Mesenchymal stem cell (in vitro differentiated cells and primary cell): ENCODE measurements at regions not wholly inside any gene's neighbourhood (a gene's known extent, or its start where the extent isn't known, plus 50 kb on each side); places are given as distances from the start of the nearest gene placed in this dataset.

Experiments used
- DNase-seq: peaks from one replicate; pipeline ENCODE4 v3.0.0-alpha.2; 2013
- H2AFZ ChIP-seq: one replicate; pipeline ENCODE4 v1.6.1; 2013; ENCODE audit warnings: low read depth, mild to moderate bottlenecking, control low read depth, inconsistent platforms, low read length, moderate library complexity
- H2AK5ac ChIP-seq: 2 replicates; pipeline ENCODE4 v1.6.1; 2013; ENCODE audit warnings: low read length, moderate library complexity, mild to moderate bottlenecking, inconsistent platforms; ENCODE audit not compliant: severe bottlenecking
- H2BK120ac ChIP-seq: one replicate; pipeline ENCODE4 v1.6.1; 2013; ENCODE audit warnings: low read depth, mild to moderate bottlenecking, inconsistent platforms, low read length, moderate library complexity
- H2BK12ac ChIP-seq, 2 experiments: one replicate each; pipeline ENCODE4 v1.6.1; 2013; ENCODE audit warnings: inconsistent platforms in 2 of 2, low read length in 2 of 2, mild to moderate bottlenecking in 2 of 2, moderate library complexity in 2 of 2, control low read depth in 1 of 2
- H2BK15ac ChIP-seq: one replicate; pipeline ENCODE4 v1.6.1; 2013; ENCODE audit warnings: mild to moderate bottlenecking, low read depth, inconsistent platforms; ENCODE audit not compliant: poor library complexity, severe bottlenecking
- H2BK5ac ChIP-seq: 2 replicates; pipeline ENCODE4 v1.6.1; 2013; ENCODE audit warnings: low read depth, mild to moderate bottlenecking, low read length, control low read depth, inconsistent platforms; ENCODE audit not compliant: poor library complexity, severe bottlenecking
- H3K14ac ChIP-seq, 2 experiments: one replicate each; pipeline ENCODE4 v1.6.1; 2013; ENCODE audit warnings: inconsistent platforms in 2 of 2, low read length in 2 of 2, control low read depth in 1 of 2, mild to moderate bottlenecking in 1 of 2, moderate library complexity in 1 of 2
- H3K18ac ChIP-seq, 2 experiments: one replicate each; pipeline ENCODE4 v1.6.1; 2013; ENCODE audit warnings: inconsistent platforms in 2 of 2, low read length in 2 of 2, control low read depth in 1 of 2, low read depth in 1 of 2, mild to moderate bottlenecking in 1 of 2
- H3K23ac ChIP-seq, 2 experiments: one replicate each; pipeline ENCODE4 v1.6.1; 2013; ENCODE audit warnings: inconsistent platforms in 2 of 2, low read length in 2 of 2, mild to moderate bottlenecking in 2 of 2, moderate library complexity in 2 of 2, control low read depth in 1 of 2
- H3K27ac ChIP-seq: 2 replicates; pipeline ENCODE4 v1.5.1; 2013; ENCODE audit warnings: mild to moderate bottlenecking, moderate library complexity, low read length, control low read depth, inconsistent platforms; ENCODE audit not compliant: poor library complexity, severe bottlenecking
- H3K27me3 ChIP-seq, 2 experiments: 2 replicates each; pipeline versions ENCODE4 v1.6.1 to v1.7.0; 2013; ENCODE audit warnings: low read length in 2 of 2, mild to moderate bottlenecking in 2 of 2, moderate library complexity in 2 of 2, control low read depth in 1 of 2, inconsistent platforms in 1 of 2; ENCODE audit not compliant: control insufficient read depth in 1 of 2, insufficient read depth in 1 of 2
- H3K36me3 ChIP-seq, 2 experiments: 2 replicates each; pipeline versions ENCODE4 v1.6.1 to v1.7.0; 2013; ENCODE audit warnings: low read length in 2 of 2, control low read depth in 1 of 2, inconsistent platforms in 1 of 2, low read depth in 1 of 2, mild to moderate bottlenecking in 1 of 2; ENCODE audit not compliant: insufficient read depth in 2 of 2, control insufficient read depth in 1 of 2
- H3K4ac ChIP-seq, 2 experiments: one replicate each; pipeline ENCODE4 v1.6.1; 2013; ENCODE audit warnings: inconsistent platforms in 2 of 2, low read length in 2 of 2, mild to moderate bottlenecking in 2 of 2, moderate library complexity in 2 of 2, control low read depth in 1 of 2, low read depth in 1 of 2
- H3K4me1 ChIP-seq: 2 replicates; pipeline ENCODE4 v1.6.1; 2013; ENCODE audit warnings: low read depth, low read length, control low read depth; ENCODE audit not compliant: control insufficient read depth, insufficient read depth
- H3K4me2 ChIP-seq: 2 replicates; pipeline ENCODE4 v1.6.1; 2013; ENCODE audit warnings: low read length, mild to moderate bottlenecking, inconsistent platforms; ENCODE audit not compliant: poor library complexity, severe bottlenecking
- H3K4me3 ChIP-seq, 2 experiments: 2 replicates each; pipeline versions ENCODE4 v1.5.1 to v1.7.0; 2013; ENCODE audit warnings: low read length in 2 of 2, mild to moderate bottlenecking in 2 of 2, control low read depth in 1 of 2, low read depth in 1 of 2; ENCODE audit not compliant: insufficient read depth in 1 of 2
- H3K79me1 ChIP-seq: replicated peaks from 2 replicates; pipeline ENCODE4 v1.6.1; 2013; ENCODE audit warnings: mild to moderate bottlenecking, control low read depth, low read length, inconsistent platforms; ENCODE audit not compliant: poor library complexity, severe bottlenecking
- H3K9ac ChIP-seq: 2 replicates; pipeline ENCODE4 v1.7.0; 2013; ENCODE audit warnings: mild to moderate bottlenecking, low read length, moderate library complexity
- H3K9me3 ChIP-seq: 2 replicates; pipeline ENCODE4 v1.7.0; 2013; ENCODE audit warnings: mild to moderate bottlenecking, low read length; ENCODE audit not compliant: control insufficient read depth
- H4K8ac ChIP-seq: one replicate; pipeline ENCODE4 v1.6.1; 2013; ENCODE audit warnings: inconsistent platforms, mild to moderate bottlenecking, low read length, moderate library complexity
- H4K91ac ChIP-seq: one replicate; pipeline ENCODE4 v1.6.1; 2013; ENCODE audit warnings: mild to moderate bottlenecking, low read length, inconsistent platforms
- WGBS: methylation state at CpG from one replicate; pipeline ENCODE4 v1.1.7; 2013; ENCODE audit warnings: mixed read lengths; 5-methylcytosine and 5-hydroxymethylcytosine counted together

DNA sequence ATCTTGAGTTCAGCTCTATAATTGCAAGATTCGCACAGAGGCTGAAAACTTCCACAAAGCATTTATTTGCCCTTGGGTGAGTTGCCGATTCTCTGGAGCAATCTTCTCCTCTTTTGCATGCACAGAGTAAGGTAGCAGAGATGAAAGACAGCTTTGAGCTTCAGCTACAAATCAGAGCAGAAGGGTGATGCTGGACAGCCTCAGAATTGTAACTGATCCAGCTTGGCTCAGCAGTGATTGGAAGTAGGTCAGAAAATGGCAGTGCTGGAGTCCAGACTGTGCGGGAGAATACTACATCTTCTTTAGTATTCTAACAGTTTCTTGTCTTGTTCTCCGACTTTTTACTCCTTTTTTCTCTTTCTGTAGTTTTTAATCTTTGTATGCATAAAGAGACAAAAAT, 55.4 kb upstream of the CDC14C start:
- H3K4ac ChIP-seq, result no peak overlapping the region
- no peak overlapping the region for H3K4me3 ChIP-seq
- peaks cover 0 to 3% of the 10 kb centered on the region in 2 experiments for H3K27me3 ChIP-seq
- H3K27ac ChIP-seq, result no peak overlapping the region
- no peak overlapping the region for H2AK5ac ChIP-seq
- H3K18ac ChIP-seq, result no peak overlapping the region
- no peaks in the 10 kb centered on the region for H3K79me1 ChIP-seq
- no peak overlapping the region for H3K9ac ChIP-seq
- 92% methylated on average over 2 of the region's 4 CpGs for WGBS
- no peak overlapping the region for H4K91ac ChIP-seq
- H3K23ac ChIP-seq, result no peak overlapping the region
- H2BK120ac ChIP-seq, result no peak overlapping the region
- no peak overlapping the region for H3K4me2 ChIP-seq
- no peak overlapping the region for H4K8ac ChIP-seq
- no peaks in the 10 kb centered on the region for H3K4me1 ChIP-seq
- H2BK15ac ChIP-seq, result no peak overlapping the region
- no peaks in the 10 kb centered on the region for H3K36me3 ChIP-seq
- no peaks in the 10 kb centered on the region for H3K9me3 ChIP-seq
- H2BK5ac ChIP-seq, result no peak overlapping the region
- no peak overlapping the region for H2BK12ac ChIP-seq
- DNase-seq, result no peak
- H3K14ac ChIP-seq, result no peak overlapping the region
- H2AFZ ChIP-seq, result no peak overlapping the region

GRCh38 chr7:48872548-48872947, 51.8 kb upstream of the CDC14C start:
- Histone ChIP-seq H3K23ac (no peak overlapping the region), H3K4me3 (no peak overlapping the region), H3K36me3 (no peaks in the 10 kb centered on the region), H3K4ac (no peak overlapping the region), H2BK5ac (no peak overlapping the region), H2AK5ac (no peak overlapping the region), H2BK120ac (no peak overlapping the region), H4K91ac (no peak overlapping the region), H4K8ac (no peak overlapping the region), H3K9ac (no peak overlapping the region), H2AFZ (no peak overlapping the region), H3K79me1 (no peaks in the 10 kb centered on the region), H3K4me2 (no peak overlapping the region), H3K18ac (no peak overlapping the region), H3K27ac (no peak overlapping the region), H2BK12ac (no peak overlapping the region), H3K4me1 (no peaks in the 10 kb centered on the region), H3K14ac (no peak overlapping the region), H3K27me3 (no peaks in the 10 kb centered on the region), H2BK15ac (no peak overlapping the region), H3K9me3 (no peaks in the 10 kb centered on the region)
- WGBS, result no CpG with 5 or more reads among the region's 3 CpGs
- DNase-seq, result no peak
